WERI-Rb-1 (cell line): ENCODE measurements at regions not wholly inside any gene's neighbourhood (a gene's known extent, or its start where the extent isn't known, plus 50 kb on each side); places are given as distances from the start of the nearest gene placed in this dataset.

Experiments
- DNase-seq: peaks from one replicate; pipeline ENCODE4 v3.0.0-alpha.2; 2020
- H3K27ac ChIP-seq: fragments of 250-450 bp; sonication (Bioruptor Pico); 2 replicates; pipeline ENCODE4 v1.5.1; 2020; ENCODE audit warnings: mild to moderate bottlenecking, moderate library complexity
- H3K27me3 ChIP-seq: fragments of 250-450 bp; sonication (Bioruptor Pico); 2 replicates; pipeline ENCODE4 v1.5.1; 2021; ENCODE audit warnings: mild to moderate bottlenecking, low read depth, moderate library complexity; ENCODE audit not compliant: insufficient read depth, severe bottlenecking
- H3K36me3 ChIP-seq: fragments of 250-450 bp; sonication (Bioruptor Pico); 2 replicates; pipeline ENCODE4 v1.5.1; 2020; ENCODE audit warnings: mild to moderate bottlenecking, moderate library complexity
- H3K4me3 ChIP-seq: 2 replicates; pipeline ENCODE4 v1.5.1; 2011; ENCODE audit warnings: low read depth, mild to moderate bottlenecking, control low read depth, low read length
- H3K9me3 ChIP-seq: fragments of 250-450 bp; sonication (Bioruptor Pico); 2 replicates; pipeline ENCODE4 v1.5.1; 2021; ENCODE audit warnings: mild to moderate bottlenecking, moderate library complexity; ENCODE audit not compliant: severe bottlenecking
- TF ChIP-seq, protein P1 (sequence below): IDR thresholded peaks from 2 replicates; pipeline ENCODE4 v1.5.1; 2011; ENCODE audit warnings: low read depth, mild to moderate bottlenecking, control low read depth, inconsistent platforms, low read length

DNA sequence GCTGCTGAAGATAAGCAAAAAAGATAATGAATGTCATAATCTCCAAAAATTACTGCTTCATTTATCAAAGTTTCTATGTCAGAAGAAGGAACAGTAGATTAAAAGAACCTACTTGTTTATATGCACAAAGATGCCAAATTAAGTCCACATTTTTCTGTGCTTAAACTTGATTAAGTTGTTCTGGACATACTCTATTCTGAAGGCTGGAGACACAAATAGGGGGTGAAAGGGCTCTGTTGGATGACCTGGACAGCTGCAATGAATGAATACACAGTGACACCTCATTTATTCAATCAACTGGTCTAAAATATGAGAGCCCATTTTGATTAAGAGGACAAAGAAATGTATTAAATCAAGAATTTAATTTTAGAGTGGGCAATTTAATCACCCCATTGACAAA, 276.3 kb upstream of the PCDH9 start:
- TF ChIP-seq, protein P1, sequence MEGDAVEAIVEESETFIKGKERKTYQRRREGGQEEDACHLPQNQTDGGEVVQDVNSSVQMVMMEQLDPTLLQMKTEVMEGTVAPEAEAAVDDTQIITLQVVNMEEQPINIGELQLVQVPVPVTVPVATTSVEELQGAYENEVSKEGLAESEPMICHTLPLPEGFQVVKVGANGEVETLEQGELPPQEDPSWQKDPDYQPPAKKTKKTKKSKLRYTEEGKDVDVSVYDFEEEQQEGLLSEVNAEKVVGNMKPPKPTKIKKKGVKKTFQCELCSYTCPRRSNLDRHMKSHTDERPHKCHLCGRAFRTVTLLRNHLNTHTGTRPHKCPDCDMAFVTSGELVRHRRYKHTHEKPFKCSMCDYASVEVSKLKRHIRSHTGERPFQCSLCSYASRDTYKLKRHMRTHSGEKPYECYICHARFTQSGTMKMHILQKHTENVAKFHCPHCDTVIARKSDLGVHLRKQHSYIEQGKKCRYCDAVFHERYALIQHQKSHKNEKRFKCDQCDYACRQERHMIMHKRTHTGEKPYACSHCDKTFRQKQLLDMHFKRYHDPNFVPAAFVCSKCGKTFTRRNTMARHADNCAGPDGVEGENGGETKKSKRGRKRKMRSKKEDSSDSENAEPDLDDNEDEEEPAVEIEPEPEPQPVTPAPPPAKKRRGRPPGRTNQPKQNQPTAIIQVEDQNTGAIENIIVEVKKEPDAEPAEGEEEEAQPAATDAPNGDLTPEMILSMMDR, result no peak
- no peak overlapping the region for H3K27ac ChIP-seq
- H3K4me3 ChIP-seq, result no peak overlapping the region
- H3K27me3 ChIP-seq, result no peaks in the 10 kb centered on the region
- no peaks in the 10 kb centered on the region for H3K9me3 ChIP-seq
- no peak for DNase-seq
- H3K36me3 ChIP-seq, result no peaks in the 10 kb centered on the region

GRCh38 chr13:67505376-67505775, 275.2 kb upstream of the PCDH9 start:
- no peak overlapping the region for H3K27ac ChIP-seq
- no peaks in the 10 kb centered on the region for H3K36me3 ChIP-seq
- H3K27me3 ChIP-seq, result no peaks in the 10 kb centered on the region
- no peak for DNase-seq
- TF ChIP-seq, protein P1, result no peak
- H3K9me3 ChIP-seq, result no peaks in the 10 kb centered on the region
- H3K4me3 ChIP-seq, result no peak overlapping the region

GRCh38 chr13:67498948-67499347, 268.8 kb upstream of the PCDH9 start:
- H3K27ac ChIP-seq, result no peak overlapping the region
- no peak overlapping the region for H3K4me3 ChIP-seq
- TF ChIP-seq, protein P1, result no peak
- DNase-seq, result no peak
- no peaks in the 10 kb centered on the region for H3K27me3 ChIP-seq
- H3K9me3 ChIP-seq, result no peaks in the 10 kb centered on the region
- H3K36me3 ChIP-seq, result no peaks in the 10 kb centered on the region

GRCh38 chr13:67493835-67494234, 263.7 kb upstream of the PCDH9 start:
- DNase-seq, result no peak
- Histone ChIP-seq H3K4me3 (no peak overlapping the region), H3K36me3 (no peaks in the 10 kb centered on the region), H3K27ac (no peak overlapping the region), H3K27me3 (no peaks in the 10 kb centered on the region), H3K9me3 (no peaks in the 10 kb centered on the region)
- TF ChIP-seq, protein P1, result no peak

- no peak for DNase-seq
- H3K27ac ChIP-seq, result no peak overlapping the region
- no peak overlapping the region for H3K4me3 ChIP-seq
- no peaks in the 10 kb centered on the region for H3K36me3 ChIP-seq
- H3K9me3 ChIP-seq, result no peaks in the 10 kb centered on the region
- no peaks in the 10 kb centered on the region for H3K27me3 ChIP-seq
- TF ChIP-seq, protein P1, result no peak
Observed at GRCh38 chr13:67489016-67489415, 258.9 kb upstream of the PCDH9 start.

- H3K27ac ChIP-seq, result no peak overlapping the region
- no peaks in the 10 kb centered on the region for H3K36me3 ChIP-seq
- no peak overlapping the region for H3K4me3 ChIP-seq
- no peak for DNase-seq
- H3K9me3 ChIP-seq, result no peaks in the 10 kb centered on the region
- TF ChIP-seq, protein P1, result no peak
- no peaks in the 10 kb centered on the region for H3K27me3 ChIP-seq
Observed at GRCh38 chr13:67481445-67481844, 251.3 kb upstream of the PCDH9 start.
